Activated CD4-positive, alpha-beta T cell treated with anti-CD3 and anti-CD28 coated beads, Interleukin-2, amount 10 ng/mL, durations not matched to agents 7 days and 5 days (primary cell): ENCODE measurements at regions not wholly inside any gene's neighbourhood (a gene's known extent, or its start where the extent isn't known, plus 50 kb on each side); places are given as distances from the start of the nearest gene placed in this dataset.

Experiments used
- CTCF ChIA-PET: fragments of 350-600 bp; sonication (Branson Sonifier 250); formaldehyde crosslinking; loops from one replicate; lab custom pipeline; 2021; ENCODE audit warnings: antibody characterized with exemption; lab: Charles Lee
- POLR2A ChIA-PET: fragments of 350-600 bp; sonication (Branson Sonifier 250); formaldehyde crosslinking; loops from one replicate; lab custom pipeline; 2021; ENCODE audit warnings: antibody characterized with exemption; lab: Charles Lee
- DNase-seq: peaks from one replicate; pipeline ENCODE4 v3.0.0-alpha.2; 2020
- H3K27ac Mint-ChIP-seq: one replicate; pipeline ENCODE4 v1.8.0; 2021; ENCODE audit warnings: mild to moderate bottlenecking, moderate library complexity, mixed read lengths
- H3K27me3 Mint-ChIP-seq: one replicate; pipeline ENCODE4 v1.8.0; 2021; ENCODE audit warnings: mixed read lengths
- H3K36me3 Mint-ChIP-seq: one replicate; pipeline ENCODE4 v1.8.0; 2021; ENCODE audit warnings: low read depth, mixed read lengths
- H3K4me1 Mint-ChIP-seq: one replicate; pipeline ENCODE4 v1.8.0; 2021; ENCODE audit warnings: mixed read lengths
- H3K4me3 Mint-ChIP-seq: one replicate; pipeline ENCODE4 v1.8.0; 2021; ENCODE audit warnings: mild to moderate bottlenecking, moderate library complexity, mixed read lengths
- H3K9me3 Mint-ChIP-seq: one replicate; pipeline ENCODE4 v1.8.0; 2021; ENCODE audit warnings: mixed read lengths

DNA sequence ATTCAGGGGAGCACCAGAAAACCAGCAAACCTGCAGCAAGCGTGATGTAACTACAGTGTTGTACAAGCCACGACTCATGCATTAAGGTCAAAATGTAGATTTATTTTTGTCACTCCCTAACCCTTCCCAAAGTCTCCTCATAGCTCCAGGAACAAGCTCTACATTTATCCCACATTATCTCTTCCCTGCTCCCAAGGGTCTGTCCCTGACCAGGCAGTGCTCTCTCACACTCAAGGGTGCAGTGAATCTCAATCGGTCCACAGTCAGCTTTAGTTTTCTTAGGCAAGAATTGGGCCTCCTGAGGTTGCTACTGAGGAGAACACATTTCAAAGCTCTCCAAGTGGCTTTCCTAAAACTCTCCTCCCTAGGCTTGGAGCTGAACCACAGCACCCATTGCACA lies 219.4 kb downstream of the NHLRC3 start:
- Mint-ChIP-seq H3K36me3 (no peaks in the 10 kb centered on the region), H3K27me3 (peaks cover 3% of the 10 kb centered on the region), H3K4me1 (no peaks in the 10 kb centered on the region), H3K4me3 (no peak overlapping the region), H3K27ac (no peak overlapping the region), H3K9me3 (no peaks in the 10 kb centered on the region)
- DNase-seq = no peak
- CTCF ChIA-PET = no interaction called here
- POLR2A ChIA-PET = no interaction called here

DNA sequence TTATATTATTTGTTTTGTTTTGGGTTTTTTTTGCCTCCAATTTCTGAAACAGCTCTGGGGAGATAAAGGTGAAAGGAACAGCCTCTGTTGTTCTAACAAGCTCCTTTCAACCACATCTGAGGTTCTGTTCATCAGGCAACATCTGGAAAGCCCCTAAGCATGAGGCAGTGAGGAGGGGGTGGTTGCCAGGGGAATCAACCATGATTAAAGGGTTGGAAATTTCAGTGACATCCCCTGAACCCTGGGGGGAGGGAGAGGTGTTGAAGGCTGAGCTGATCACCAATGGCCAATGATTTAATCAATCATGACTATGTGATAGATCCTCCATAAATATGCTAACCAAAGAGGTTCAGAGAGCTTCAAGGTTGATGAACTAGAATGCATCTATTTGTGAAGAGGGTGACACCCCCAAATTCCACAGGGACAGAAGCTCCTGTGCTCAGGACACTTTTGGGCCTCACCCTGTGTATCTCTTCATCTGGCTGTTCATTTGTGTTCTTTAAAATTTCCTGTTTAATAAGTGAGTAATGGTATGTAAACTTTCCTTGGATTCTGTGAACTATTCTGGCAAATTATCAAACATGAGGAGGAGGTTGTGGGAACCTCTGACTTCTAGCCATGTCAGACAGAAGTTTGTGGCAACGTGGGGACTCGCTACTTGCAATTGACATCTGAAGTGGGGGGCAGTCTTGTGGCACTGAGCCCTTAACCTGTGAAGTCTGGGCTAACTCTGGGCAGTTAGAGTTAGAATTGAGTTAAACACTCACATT lies 221.3 kb downstream of the NHLRC3 start:
- H3K36me3 Mint-ChIP-seq = no peaks in the 10 kb centered on the region
- H3K27me3 Mint-ChIP-seq = peaks cover 5% of the 10 kb centered on the region
- no peaks in the 10 kb centered on the region for H3K9me3 Mint-ChIP-seq
- DNase-seq = no peak
- no peaks in the 10 kb centered on the region for H3K4me1 Mint-ChIP-seq
- POLR2A ChIA-PET = no interaction called here
- H3K27ac Mint-ChIP-seq = no peak overlapping the region
- CTCF ChIA-PET = interaction anchor here (1.1 kb wide), 2 partner anchors 9 to 67 kb away, joined by 3 read pairs; no protein-coding TSS in a partner anchor
- H3K4me3 Mint-ChIP-seq = no peak overlapping the region

DNA sequence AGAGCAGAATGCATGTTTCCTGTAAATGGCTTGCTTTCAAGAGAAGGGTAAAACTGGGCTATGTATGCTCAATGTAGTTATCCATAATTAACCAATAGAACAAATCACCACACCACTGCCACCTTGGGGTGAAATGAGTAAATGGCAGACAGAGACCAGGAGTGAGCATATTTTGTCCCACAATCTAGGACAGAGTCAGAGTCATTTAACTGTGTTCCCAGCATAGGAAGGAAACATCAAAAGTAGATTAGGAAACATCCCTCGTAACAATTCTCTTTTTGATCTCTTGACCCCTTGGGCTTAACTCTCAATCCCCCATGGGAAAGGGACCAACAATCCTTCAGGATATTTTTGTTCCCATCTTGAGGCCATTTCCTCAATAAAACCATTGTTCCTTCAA lies 224.8 kb downstream of the NHLRC3 start:
- Mint-ChIP-seq H3K4me3 (no peak overlapping the region), H3K27ac (no peak overlapping the region), H3K27me3 (peaks cover 10% of the 10 kb centered on the region), H3K9me3 (no peaks in the 10 kb centered on the region), H3K36me3 (no peaks in the 10 kb centered on the region), H3K4me1 (no peaks in the 10 kb centered on the region)
- DNase-seq = peak; percentile 40
- ChIA-PET POLR2A (no interaction called here), CTCF (no interaction called here)

DNA sequence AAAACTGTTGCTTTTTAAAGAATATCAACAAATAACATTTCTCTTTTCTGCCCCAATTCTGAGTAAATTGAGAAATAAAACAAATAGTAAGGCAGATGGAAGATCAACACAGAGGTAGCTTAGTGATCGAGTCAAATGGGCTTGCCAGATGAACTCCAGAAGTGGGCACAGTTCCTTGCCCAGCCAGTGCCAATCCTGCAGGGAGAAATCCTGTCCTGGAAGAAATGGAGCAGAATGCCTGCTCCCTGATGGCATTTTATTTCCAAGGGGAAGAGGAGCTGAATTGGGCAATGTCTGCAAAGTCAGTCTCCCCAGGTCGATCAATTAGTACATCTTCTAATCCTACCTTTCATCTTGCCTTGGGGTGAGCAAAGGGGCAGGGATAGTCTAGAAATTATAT lies 225.3 kb downstream of the NHLRC3 start:
- Mint-ChIP-seq H3K27me3 (peaks cover 10% of the 10 kb centered on the region), H3K36me3 (no peaks in the 10 kb centered on the region), H3K4me3 (no peak overlapping the region), H3K4me1 (no peaks in the 10 kb centered on the region), H3K27ac (no peak overlapping the region), H3K9me3 (no peaks in the 10 kb centered on the region)
- POLR2A ChIA-PET = no interaction called here
- CTCF ChIA-PET = no interaction called here
- DNase-seq = no peak

DNA sequence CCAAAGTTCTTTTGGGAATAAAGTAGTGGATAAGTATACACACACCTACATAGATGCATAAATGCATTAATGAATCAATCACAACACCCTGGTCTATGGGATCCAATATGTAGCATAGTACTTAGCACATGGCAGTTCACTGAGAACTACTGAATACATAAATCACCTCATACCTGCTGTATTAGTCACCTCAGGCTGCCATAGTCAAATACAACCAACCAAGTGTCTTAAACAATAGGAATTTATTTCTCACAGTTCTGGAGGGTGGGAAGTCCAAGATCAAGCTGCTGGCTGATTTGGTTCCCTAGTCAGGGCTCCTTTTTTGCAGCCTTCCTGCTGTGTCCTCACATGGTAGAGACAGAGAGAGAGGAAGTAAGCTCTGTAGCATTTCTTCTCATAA lies 228.2 kb downstream of the NHLRC3 start:
- no peaks in the 10 kb centered on the region for H3K36me3 Mint-ChIP-seq
- DNase-seq = no peak
- no peaks in the 10 kb centered on the region for H3K9me3 Mint-ChIP-seq
- H3K4me3 Mint-ChIP-seq = no peak overlapping the region
- POLR2A ChIA-PET = no interaction called here
- H3K4me1 Mint-ChIP-seq = no peaks in the 10 kb centered on the region
- CTCF ChIA-PET = interaction anchor here (0.6 kb wide), 1 partner anchor 515 kb away, joined by 5 read pairs; no protein-coding TSS in a partner anchor
- no peak overlapping the region for H3K27ac Mint-ChIP-seq
- H3K27me3 Mint-ChIP-seq = peaks cover 14% of the 10 kb centered on the region

DNA sequence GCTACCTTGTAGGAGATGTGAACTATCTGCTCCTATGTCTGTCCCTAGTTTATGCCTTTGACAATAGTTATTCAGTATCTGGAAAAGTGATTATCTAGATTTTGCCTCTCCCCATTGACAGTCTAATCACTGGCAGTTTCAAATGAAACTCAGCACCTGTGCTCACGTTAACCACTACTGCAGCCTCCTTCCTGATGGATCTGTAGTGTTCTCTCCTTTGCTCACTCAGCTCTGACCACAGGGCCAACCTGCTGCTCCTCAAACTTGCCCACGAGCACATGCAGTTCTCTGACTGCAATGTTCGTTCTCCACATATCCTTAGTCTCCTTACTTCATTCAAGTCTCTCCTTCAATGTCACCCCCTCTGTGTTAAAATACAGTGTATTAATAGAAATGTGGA lies 230.1 kb downstream of the NHLRC3 start:
- Mint-ChIP-seq H3K4me1 (no peaks in the 10 kb centered on the region), H3K27me3 (peaks cover 13% of the 10 kb centered on the region), H3K4me3 (no peak overlapping the region), H3K36me3 (no peaks in the 10 kb centered on the region), H3K9me3 (no peaks in the 10 kb centered on the region), H3K27ac (no peak overlapping the region)
- ChIA-PET POLR2A (no interaction called here), CTCF (no interaction called here)
- DNase-seq = no peak

DNA sequence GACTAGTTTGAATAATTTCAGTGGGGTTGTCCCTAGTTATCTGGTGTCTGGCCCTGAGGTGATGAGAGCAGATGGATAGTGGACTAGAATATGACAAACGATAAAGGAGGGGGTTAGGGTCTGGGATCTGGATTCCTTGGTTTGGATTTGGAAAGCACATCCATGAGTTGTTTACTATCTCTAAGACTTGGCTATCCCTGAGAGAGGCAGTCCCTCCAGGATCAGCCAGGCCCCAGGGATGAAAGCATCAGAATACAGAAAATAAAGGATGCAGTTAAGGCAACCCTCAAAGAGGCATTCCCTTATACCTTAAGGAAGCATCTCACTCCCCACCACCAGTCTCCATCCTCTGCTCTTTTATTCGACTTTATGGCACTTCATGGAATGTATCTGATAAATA lies 230.7 kb downstream of the NHLRC3 start:
- CTCF ChIA-PET = no interaction called here
- no peaks in the 10 kb centered on the region for H3K4me1 Mint-ChIP-seq
- no peak for DNase-seq
- no peaks in the 10 kb centered on the region for H3K36me3 Mint-ChIP-seq
- no peak overlapping the region for H3K4me3 Mint-ChIP-seq
- POLR2A ChIA-PET = no interaction called here
- H3K9me3 Mint-ChIP-seq = no peaks in the 10 kb centered on the region
- H3K27me3 Mint-ChIP-seq = peaks cover 19% of the 10 kb centered on the region
- no peak overlapping the region for H3K27ac Mint-ChIP-seq

DNA sequence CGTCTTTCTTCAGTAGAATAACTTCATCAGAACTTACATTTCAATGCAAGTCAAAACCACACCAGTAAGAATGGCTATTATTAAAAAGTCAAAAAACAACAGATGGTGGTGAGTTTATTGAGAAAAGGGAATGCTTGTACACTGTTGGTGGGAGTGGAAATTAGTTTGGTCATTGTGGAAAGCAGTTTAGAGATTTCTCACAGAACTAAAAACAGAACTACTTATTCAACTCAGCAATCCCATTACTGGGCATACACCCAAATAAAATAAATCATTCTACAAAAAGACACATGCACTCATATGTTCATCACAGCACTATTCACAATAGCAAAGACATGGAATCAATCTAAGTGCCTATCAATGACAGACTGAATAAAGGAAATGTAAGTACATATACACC lies 231.2 kb downstream of the NHLRC3 start:
- ChIA-PET CTCF (no interaction called here), POLR2A (no interaction called here)
- Mint-ChIP-seq H3K4me3 (no peak overlapping the region), H3K27me3 (peaks cover 21% of the 10 kb centered on the region), H3K9me3 (no peaks in the 10 kb centered on the region), H3K4me1 (no peaks in the 10 kb centered on the region), H3K36me3 (no peaks in the 10 kb centered on the region), H3K27ac (no peak overlapping the region)
- no peak for DNase-seq

DNA sequence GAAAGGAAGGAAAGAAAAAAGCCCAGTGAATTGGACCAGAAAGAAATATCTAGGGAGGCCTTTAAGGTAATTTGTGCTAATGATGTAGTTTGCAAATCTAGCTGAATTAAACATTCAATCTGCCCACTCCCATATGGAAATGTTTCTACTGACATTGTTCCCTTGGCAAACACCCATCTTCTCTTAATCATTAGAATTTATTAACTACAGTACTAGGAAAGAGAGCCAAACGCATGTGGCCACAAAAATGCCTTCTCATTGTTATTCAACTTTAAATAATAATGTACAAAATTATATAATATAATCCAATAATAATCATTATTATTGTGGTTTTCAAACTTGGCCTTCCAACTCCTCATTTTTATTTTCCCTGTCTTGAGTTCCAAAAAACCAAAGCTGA lies 234.7 kb downstream of the NHLRC3 start:
- no peak for DNase-seq
- Mint-ChIP-seq H3K4me3 (no peak overlapping the region), H3K27me3 (peaks cover 16% of the 10 kb centered on the region), H3K4me1 (no peaks in the 10 kb centered on the region), H3K27ac (no peak overlapping the region), H3K9me3 (no peaks in the 10 kb centered on the region), H3K36me3 (no peaks in the 10 kb centered on the region)
- CTCF ChIA-PET = no interaction called here
- POLR2A ChIA-PET = no interaction called here

DNA sequence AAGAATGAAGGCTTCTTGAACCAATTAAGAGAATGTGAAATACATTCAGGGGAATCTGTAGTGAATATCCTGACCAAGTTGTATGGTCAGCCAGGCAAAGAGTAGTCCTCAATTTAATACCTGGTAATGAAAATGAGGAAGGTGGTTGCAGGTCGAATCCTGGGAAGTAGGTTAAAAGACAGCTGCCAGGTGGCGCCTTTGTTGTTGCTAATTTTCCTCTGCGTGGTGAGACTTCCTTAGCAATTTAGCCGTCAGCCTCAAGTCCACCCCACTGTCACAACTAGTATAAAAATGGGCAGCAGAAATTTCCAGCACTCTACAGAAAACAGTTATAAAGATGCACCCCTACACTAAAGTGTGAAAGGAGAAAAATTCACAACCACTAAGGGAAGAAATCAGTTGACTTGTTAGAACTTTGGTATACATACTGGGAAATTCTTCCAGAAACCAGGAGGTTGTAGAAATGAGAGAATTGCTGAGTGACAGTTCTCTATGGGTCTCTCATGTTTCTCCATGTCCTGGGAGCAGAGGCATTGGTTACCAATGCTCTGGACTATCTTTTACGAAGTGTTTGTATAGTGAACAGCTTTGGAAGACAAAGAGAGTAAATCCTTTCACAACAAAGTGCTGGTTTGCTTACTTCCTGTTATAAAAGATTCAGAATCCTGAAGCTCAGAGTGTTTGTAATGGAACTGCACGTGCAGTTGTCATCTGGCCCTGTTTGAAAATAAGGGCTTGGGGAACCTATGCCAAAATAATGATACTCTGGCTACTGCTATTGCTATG lies 235.9 kb downstream of the NHLRC3 start:
- H3K4me1 Mint-ChIP-seq = no peaks in the 10 kb centered on the region
- no peak overlapping the region for H3K27ac Mint-ChIP-seq
- DNase-seq = no peak
- ChIA-PET CTCF (no interaction called here), POLR2A (no interaction called here)
- no peak overlapping the region for H3K4me3 Mint-ChIP-seq
- H3K9me3 Mint-ChIP-seq = no peaks in the 10 kb centered on the region
- H3K36me3 Mint-ChIP-seq = no peaks in the 10 kb centered on the region
- H3K27me3 Mint-ChIP-seq = peaks cover 18% of the 10 kb centered on the region

DNA sequence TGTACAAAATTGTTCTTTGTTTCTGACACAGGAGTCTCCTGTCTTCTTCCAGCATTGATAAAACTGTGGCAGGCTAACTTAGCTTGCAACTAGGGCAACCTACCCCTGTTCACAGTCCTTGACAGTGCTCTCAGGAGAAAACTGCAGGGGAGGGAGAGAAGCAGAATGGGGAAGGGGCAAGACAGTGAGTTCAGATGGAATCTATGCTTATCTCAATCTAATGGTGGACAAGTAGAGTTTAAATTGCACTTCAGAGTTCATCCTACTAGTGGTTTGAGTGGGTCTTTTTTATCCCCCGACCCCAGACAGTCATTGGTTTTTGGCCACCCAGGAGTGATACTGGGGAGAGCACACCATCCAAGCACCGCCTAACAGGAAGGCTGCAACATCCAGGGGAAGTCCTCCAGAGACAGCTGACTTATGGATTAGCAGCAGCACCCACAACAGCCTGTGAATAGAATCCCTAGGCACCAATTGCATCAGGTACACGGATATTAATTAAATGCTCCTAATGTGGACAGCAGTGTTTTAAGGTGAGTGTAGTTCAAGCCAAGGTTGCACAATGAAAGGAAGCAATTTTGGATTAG lies 236.6 kb downstream of the NHLRC3 start:
- no peaks in the 10 kb centered on the region for H3K9me3 Mint-ChIP-seq
- no peaks in the 10 kb centered on the region for H3K36me3 Mint-ChIP-seq
- DNase-seq = no peak
- H3K4me3 Mint-ChIP-seq = no peak overlapping the region
- H3K4me1 Mint-ChIP-seq = no peaks in the 10 kb centered on the region
- ChIA-PET CTCF (no interaction called here), POLR2A (no interaction called here)
- peaks cover 14% of the 10 kb centered on the region for H3K27me3 Mint-ChIP-seq
- H3K27ac Mint-ChIP-seq = no peak overlapping the region

DNA sequence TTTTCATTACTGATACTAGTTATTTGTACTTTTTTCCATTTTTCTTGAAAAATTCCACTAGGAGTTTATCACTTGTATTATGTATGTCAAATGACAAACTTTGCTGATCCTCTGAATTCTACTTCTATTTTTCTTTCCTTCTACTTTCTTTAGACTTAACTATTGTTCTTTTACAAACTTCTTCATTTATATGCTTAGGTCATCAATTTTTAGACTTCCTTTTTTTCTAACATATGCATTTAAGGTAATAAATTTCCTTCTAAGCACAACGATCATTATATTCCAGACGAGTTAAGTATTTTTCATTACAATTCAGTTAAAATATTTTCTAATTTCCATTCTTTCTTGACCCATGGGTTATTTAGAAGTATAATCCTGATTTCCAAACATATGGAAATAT lies 240.8 kb downstream of the NHLRC3 start:
- no peaks in the 10 kb centered on the region for H3K36me3 Mint-ChIP-seq
- H3K4me1 Mint-ChIP-seq = no peaks in the 10 kb centered on the region
- ChIA-PET CTCF (no interaction called here), POLR2A (no interaction called here)
- no peak overlapping the region for H3K4me3 Mint-ChIP-seq
- peaks cover 7% of the 10 kb centered on the region for H3K27me3 Mint-ChIP-seq
- no peak overlapping the region for H3K27ac Mint-ChIP-seq
- H3K9me3 Mint-ChIP-seq = no peaks in the 10 kb centered on the region
- no peak for DNase-seq

DNA sequence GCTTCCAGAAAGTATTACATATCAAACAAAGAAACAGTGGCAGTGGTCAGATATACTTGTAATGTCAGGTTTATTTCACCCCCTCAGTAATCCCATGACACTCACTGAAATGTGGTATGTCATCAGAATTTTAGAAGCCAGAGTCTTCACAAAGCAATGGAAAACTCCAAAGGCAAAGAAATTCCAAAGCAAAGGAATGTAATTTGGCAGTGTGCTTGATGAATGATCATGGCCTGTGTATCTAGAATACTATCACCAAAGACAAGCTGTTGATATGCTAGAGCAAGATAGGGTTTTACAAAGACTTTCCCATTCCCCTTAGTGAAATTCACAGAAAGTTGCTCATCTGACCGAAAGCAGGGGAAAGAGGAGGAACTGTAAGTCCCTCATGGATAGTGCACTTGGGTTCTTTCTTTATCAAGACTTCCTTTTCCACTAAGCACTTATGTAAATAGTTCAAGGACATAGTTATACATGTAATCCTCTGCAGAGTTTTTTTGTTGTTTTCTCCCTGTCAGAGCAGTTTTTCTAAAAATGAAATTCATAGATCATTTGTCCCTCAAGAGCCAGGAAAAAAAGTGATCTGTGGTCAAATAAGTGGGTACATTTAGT lies 243.4 kb downstream of the NHLRC3 start:
- POLR2A ChIA-PET = no interaction called here
- H3K36me3 Mint-ChIP-seq = no peaks in the 10 kb centered on the region
- DNase-seq = no peak
- no peak overlapping the region for H3K4me3 Mint-ChIP-seq
- no peaks in the 10 kb centered on the region for H3K4me1 Mint-ChIP-seq
- no peaks in the 10 kb centered on the region for H3K9me3 Mint-ChIP-seq
- CTCF ChIA-PET = no interaction called here
- H3K27ac Mint-ChIP-seq = no peak overlapping the region
- H3K27me3 Mint-ChIP-seq = peaks cover 6% of the 10 kb centered on the region
